BE2C (cell line): ENCODE measurements at regions not wholly inside any gene's neighbourhood (a gene's known extent, or its start where the extent isn't known, plus 50 kb on each side); places are given as distances from the start of the nearest gene placed in this dataset.

Experiments
- DNase-seq: peaks from one replicate; pipeline ENCODE4 v3.0.0-alpha.2; 2020
- H3K27me3 ChIP-seq: fragments of 250-450 bp; sonication (Bioruptor Pico); 2 replicates; pipeline ENCODE4 v1.5.1; 2020; ENCODE audit warnings: mild to moderate bottlenecking
- H3K36me3 ChIP-seq: fragments of 250-450 bp; sonication (Bioruptor Pico); 2 replicates; pipeline ENCODE4 v1.5.1; 2020; ENCODE audit warnings: mild to moderate bottlenecking
- H3K4me1 ChIP-seq: fragments of 250-450 bp; sonication (Bioruptor Pico); 2 replicates; pipeline ENCODE4 v1.5.1; 2020
- H3K4me3 ChIP-seq: 2 replicates; pipeline ENCODE4 v1.5.1; 2011; ENCODE audit warnings: low read depth, low read length
- H3K9me3 ChIP-seq: fragments of 250-450 bp; sonication (Bioruptor Pico); 2 replicates; pipeline ENCODE4 v1.5.1; 2020
- CTCF ChIP-seq: IDR thresholded peaks from 2 replicates; pipeline ENCODE4 v1.5.1; 2012; ENCODE audit warnings: mild to moderate bottlenecking, low read depth, low read length

DNA sequence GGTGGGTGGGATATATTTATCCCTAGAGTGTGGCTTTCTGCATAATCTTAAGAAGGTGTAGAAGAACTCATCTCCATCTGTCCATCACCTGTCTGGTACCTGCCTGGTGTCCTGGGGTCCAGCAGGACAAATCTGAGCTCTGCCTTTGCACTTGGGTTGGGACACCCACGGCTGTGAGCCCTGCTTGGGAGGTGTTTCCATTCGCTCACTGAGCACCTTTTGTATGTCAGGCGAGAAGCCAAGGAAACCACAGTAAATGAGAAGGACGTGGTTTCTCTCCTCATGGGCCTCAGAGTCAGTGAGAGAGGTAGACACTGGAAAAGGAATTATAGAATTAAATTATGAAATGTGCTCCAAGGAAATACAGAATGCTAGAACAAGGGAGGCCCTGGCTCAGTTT is 555.9 kb downstream of the MIAT start:
- H3K4me3 ChIP-seq = no peak overlapping the region
- no peaks in the 10 kb centered on the region for H3K36me3 ChIP-seq
- no peak for DNase-seq
- peaks cover 16% of the 10 kb centered on the region for H3K4me1 ChIP-seq
- no peak for TF ChIP-seq CTCF
- H3K27me3 ChIP-seq = no peaks in the 10 kb centered on the region
- no peaks in the 10 kb centered on the region for H3K9me3 ChIP-seq

- Histone ChIP-seq H3K36me3 (no peaks in the 10 kb centered on the region), H3K9me3 (no peaks in the 10 kb centered on the region), H3K4me3 (no peak overlapping the region), H3K27me3 (no peaks in the 10 kb centered on the region), H3K4me1 (peaks cover 16% of the 10 kb centered on the region)
- DNase-seq = no peak
- no peak for TF ChIP-seq CTCF
Observed at GRCh38 chr22:27213766-27214581, 556.6 kb downstream of the MIAT start.

- Histone ChIP-seq H3K4me3 (no peak overlapping the region), H3K27me3 (no peaks in the 10 kb centered on the region), H3K9me3 (no peaks in the 10 kb centered on the region), H3K36me3 (no peaks in the 10 kb centered on the region), H3K4me1 (peaks cover 16% of the 10 kb centered on the region)
- no peak for TF ChIP-seq CTCF
- DNase-seq = no peak
Observed at GRCh38 chr22:27214691-27215090, 557.3 kb downstream of the MIAT start.

DNA sequence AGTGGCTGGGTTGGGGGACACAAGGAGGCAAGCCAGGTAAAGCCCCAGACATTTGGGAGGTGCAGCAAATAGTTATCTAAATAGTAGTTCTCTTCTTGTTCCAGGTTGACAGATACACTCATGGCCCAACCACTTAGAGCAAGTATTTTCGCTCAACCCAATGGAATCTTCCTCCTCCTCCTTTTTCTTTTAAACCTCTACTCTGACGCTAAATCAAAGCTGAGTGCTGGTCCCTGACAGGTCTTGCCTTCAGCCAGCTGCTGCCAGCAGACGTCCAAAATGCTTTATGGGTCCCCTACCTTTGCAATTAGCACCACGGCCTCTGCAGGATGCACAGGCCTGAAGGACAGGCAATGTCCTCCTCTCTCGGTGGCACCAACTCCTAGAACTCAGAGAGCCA is 558.5 kb downstream of the MIAT start:
- DNase-seq = no peak
- TF ChIP-seq CTCF = no peak
- Histone ChIP-seq H3K27me3 (no peaks in the 10 kb centered on the region), H3K4me1 (peaks cover 16% of the 10 kb centered on the region), H3K9me3 (no peaks in the 10 kb centered on the region), H3K36me3 (no peaks in the 10 kb centered on the region), H3K4me3 (no peak overlapping the region)

DNA sequence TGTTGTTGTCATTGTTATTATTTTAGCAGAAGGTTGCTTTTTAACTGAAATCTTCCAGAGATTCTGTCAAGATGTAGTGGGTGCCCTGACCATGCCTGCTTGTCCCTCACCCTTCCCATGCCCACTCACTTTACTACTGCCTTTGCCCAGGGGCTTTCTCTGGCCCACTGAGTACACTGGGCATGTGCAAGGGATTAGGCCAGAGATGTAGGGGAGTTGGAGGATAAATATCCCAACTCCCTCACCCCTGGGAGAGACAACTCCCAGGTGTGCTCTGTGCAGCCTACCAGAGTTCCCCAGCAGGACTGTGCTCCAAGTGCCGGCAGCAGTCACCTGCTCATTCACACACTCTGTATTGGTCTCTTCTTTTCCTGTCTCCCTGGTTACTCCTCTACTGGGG is 559.1 kb downstream of the MIAT start:
- TF ChIP-seq CTCF = no peak

GRCh38 chr22:27217154-27217553 is 559.8 kb downstream of the MIAT start:
- no peaks in the 10 kb centered on the region for H3K27me3 ChIP-seq
- no peaks in the 10 kb centered on the region for H3K36me3 ChIP-seq
- H3K4me3 ChIP-seq = no peak overlapping the region
- TF ChIP-seq CTCF = peak; percentile 32; the same call in 1 of the 2 replicates
- H3K9me3 ChIP-seq = no peaks in the 10 kb centered on the region
- H3K4me1 ChIP-seq = peaks cover 12% of the 10 kb centered on the region
- DNase-seq = peak; percentile 65

More for the DNA sequence above, 559.1 kb downstream of the MIAT start:
- no peak overlapping the region for H3K4me3 ChIP-seq
- no peaks in the 10 kb centered on the region for H3K27me3 ChIP-seq
- no peaks in the 10 kb centered on the region for H3K36me3 ChIP-seq
- no peaks in the 10 kb centered on the region for H3K9me3 ChIP-seq
- DNase-seq = no peak
- H3K4me1 ChIP-seq = peaks cover 16% of the 10 kb centered on the region
